ENCODE measurements at regions not wholly inside any gene's neighbourhood (a gene's known extent, or its start where the extent isn't known, plus 50 kb on each side); places are given as distances from the start of the nearest gene placed in this dataset.

- no peaks in the 10 kb centered on the region for H3K36me3 ChIP-seq (ENCODE audit: insufficient read depth, low read length)
- H2AFZ ChIP-seq (ENCODE audit: low read length) = no peak overlapping the region
- no peak overlapping the region for H3K4me2 ChIP-seq (ENCODE audit: insufficient read depth, low read length)
- no peak for DNase-seq (ENCODE audit: insufficient read length, low spot score, missing footprints)
- peaks cover 10% of the 10 kb centered on the region for H3K4me1 ChIP-seq (ENCODE audit: insufficient read depth, low read length)
- H3K9me3 ChIP-seq (ENCODE audit: low read depth, low read length) = no peaks in the 10 kb centered on the region
- H3K4me3 ChIP-seq (ENCODE audit: insufficient read depth, low read length) = no peak overlapping the region
- no peaks in the 10 kb centered on the region for H3K79me2 ChIP-seq (ENCODE audit: insufficient read depth, low read length)
- no peak overlapping the region for H3K27ac ChIP-seq (ENCODE audit: low read depth, low read length)
- TF ChIP-seq CTCF (IDR thresholded peaks at IDR 0.05; ENCODE audit: extremely low read depth, low read depth, low read length) = no peak
- no peaks in the 10 kb centered on the region for H4K20me1 ChIP-seq (ENCODE audit: insufficient read depth, low read length)
- H3K27me3 ChIP-seq (ENCODE audit: insufficient read depth, low read length) = no peaks in the 10 kb centered on the region
These were observed 496.5 kb downstream of the EPM2A start for GRCh38 chr6:145238787-145239186.

- H3K27me3 ChIP-seq (ENCODE audit: insufficient read depth, low read length) = no peaks in the 10 kb centered on the region
- H3K79me2 ChIP-seq (ENCODE audit: insufficient read depth, low read length) = no peaks in the 10 kb centered on the region
- no peaks in the 10 kb centered on the region for H3K36me3 ChIP-seq (ENCODE audit: insufficient read depth, low read length)
- H3K27ac ChIP-seq (ENCODE audit: low read depth, low read length) = peak overlapping the region; percentile 26
- H3K4me3 ChIP-seq (ENCODE audit: insufficient read depth, low read length) = no peak overlapping the region
- DNase-seq (ENCODE audit: insufficient read length, low spot score, missing footprints) = peak; percentile 86
- no peaks in the 10 kb centered on the region for H3K9me3 ChIP-seq (ENCODE audit: low read depth, low read length)
- peak overlapping the region; percentile 40 for H2AFZ ChIP-seq (ENCODE audit: low read length)
- H3K4me1 ChIP-seq (ENCODE audit: insufficient read depth, low read length) = peaks cover 10% of the 10 kb centered on the region
- H3K4me2 ChIP-seq (ENCODE audit: insufficient read depth, low read length) = peak overlapping the region; percentile 33
- no peaks in the 10 kb centered on the region for H4K20me1 ChIP-seq (ENCODE audit: insufficient read depth, low read length)
- no peak for TF ChIP-seq CTCF (IDR thresholded peaks at IDR 0.05; ENCODE audit: extremely low read depth, low read depth, low read length)
These were observed 494.3 kb downstream of the EPM2A start for GRCh38 chr6:145241039-145241438.

- H3K27me3 ChIP-seq (ENCODE audit: insufficient read depth, low read length) = no peaks in the 10 kb centered on the region
- H3K4me1 ChIP-seq (ENCODE audit: insufficient read depth, low read length) = peaks cover 10% of the 10 kb centered on the region
- DNase-seq (ENCODE audit: insufficient read length, low spot score, missing footprints) = no peak
- no peak overlapping the region for H2AFZ ChIP-seq (ENCODE audit: low read length)
- peak overlapping the region; percentile 33 for H3K4me2 ChIP-seq (ENCODE audit: insufficient read depth, low read length)
- H4K20me1 ChIP-seq (ENCODE audit: insufficient read depth, low read length) = no peaks in the 10 kb centered on the region
- H3K4me3 ChIP-seq (ENCODE audit: insufficient read depth, low read length) = no peak overlapping the region
- H3K36me3 ChIP-seq (ENCODE audit: insufficient read depth, low read length) = no peaks in the 10 kb centered on the region
- H3K9me3 ChIP-seq (ENCODE audit: low read depth, low read length) = no peaks in the 10 kb centered on the region
- no peak for TF ChIP-seq CTCF (IDR thresholded peaks at IDR 0.05; ENCODE audit: extremely low read depth, low read depth, low read length)
- no peaks in the 10 kb centered on the region for H3K79me2 ChIP-seq (ENCODE audit: insufficient read depth, low read length)
- peak overlapping the region; percentile 26 for H3K27ac ChIP-seq (ENCODE audit: low read depth, low read length)
These were observed 493.6 kb downstream of the EPM2A start for GRCh38 chr6:145241721-145242120.

- Histone ChIP-seq H4K20me1 (ENCODE audit: insufficient read depth, low read length) (no peaks in the 10 kb centered on the region), H3K36me3 (ENCODE audit: insufficient read depth, low read length) (no peaks in the 10 kb centered on the region), H3K79me2 (ENCODE audit: insufficient read depth, low read length) (no peaks in the 10 kb centered on the region), H3K4me1 (ENCODE audit: insufficient read depth, low read length) (peaks cover 21% of the 10 kb centered on the region), H3K9me3 (ENCODE audit: low read depth, low read length) (no peaks in the 10 kb centered on the region), H3K4me3 (ENCODE audit: insufficient read depth, low read length) (no peak overlapping the region), H3K27me3 (ENCODE audit: insufficient read depth, low read length) (no peaks in the 10 kb centered on the region), H2AFZ (ENCODE audit: low read length) (no peak overlapping the region), H3K4me2 (ENCODE audit: insufficient read depth, low read length) (no peak overlapping the region), H3K27ac (ENCODE audit: low read depth, low read length) (no peak overlapping the region)
- TF ChIP-seq CTCF (IDR thresholded peaks at IDR 0.05; ENCODE audit: extremely low read depth, low read depth, low read length) = no peak
- DNase-seq (ENCODE audit: insufficient read length, low spot score, missing footprints) = no peak
These were observed 490.8 kb downstream of the EPM2A start for GRCh38 chr6:145244349-145245100.

All from osteoblast (primary cell).